ENCODE measurements at regions not wholly inside any gene's neighbourhood (a gene's known extent, or its start where the extent isn't known, plus 50 kb on each side); places are given as distances from the start of the nearest gene placed in this dataset.

DNA sequence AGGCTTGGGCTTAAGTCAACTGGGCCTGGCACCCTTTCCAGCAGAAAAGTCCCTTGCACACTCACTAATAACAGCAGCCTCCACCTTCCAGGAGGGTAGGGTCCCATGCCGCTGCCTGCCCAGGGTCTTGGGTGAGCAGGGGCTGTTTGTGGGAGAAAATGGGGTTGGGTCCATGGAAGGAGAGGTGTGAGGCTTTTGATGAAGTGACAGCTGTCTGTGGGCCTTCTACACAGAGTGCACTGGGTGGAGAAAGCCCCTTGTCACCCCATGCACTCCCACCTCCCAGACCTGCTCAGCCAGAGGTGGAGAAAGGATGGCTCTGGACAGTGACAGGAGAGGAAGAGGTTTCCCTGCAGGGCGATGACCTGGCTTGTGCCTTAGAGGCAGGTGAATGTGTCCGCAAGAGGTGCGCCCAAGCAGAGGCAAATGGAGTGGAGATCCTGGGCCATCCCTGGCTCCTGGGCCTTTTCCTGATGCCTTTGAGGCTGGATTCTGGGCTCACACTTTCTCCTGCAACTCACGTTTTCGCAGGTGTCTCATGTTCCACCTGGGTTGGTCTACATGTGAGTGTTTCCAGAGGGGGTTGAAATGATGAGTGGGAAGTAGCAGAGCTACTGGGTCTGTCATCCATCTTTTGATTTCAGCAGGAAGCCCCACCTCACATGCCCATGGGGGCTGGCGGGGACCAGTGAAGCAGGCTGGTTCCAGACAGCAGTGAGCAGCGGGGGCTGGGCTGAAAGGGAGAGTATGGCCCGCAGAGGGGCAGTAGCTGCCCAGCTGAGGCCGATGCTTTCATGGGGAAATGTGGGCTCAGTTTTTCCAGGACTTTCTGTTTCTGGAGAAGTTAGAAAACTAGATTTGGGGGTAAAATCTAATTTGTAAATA lies 85.2 kb upstream of the PRR23E start:
- H3K4me2 ChIP-seq (replicated peaks; ENCODE audit: low read depth, low read length, poor library complexity, severe bottlenecking): no peak overlapping the region
- Mint-ChIP-seq H3K27me3 (peaks cover 13% of the 10 kb centered on the region), H3K4me1 (no peaks in the 10 kb centered on the region), H3K27ac (no peak overlapping the region), H3K9me3 (ENCODE audit: insufficient read depth) (peaks cover 7% of the 10 kb centered on the region), H3K4me3 (no peak overlapping the region)
- ATAC-seq (ENCODE audit: low read depth) (no peak), DNase-seq (no peak)
- no peak overlapping the region for H3K4me3 ChIP-seq (ENCODE audit: control extremely low read depth in 1 of 5, extremely low read depth in 1 of 5, insufficient read depth in 1 of 5, low read depth in 2 of 5, low read length in 4 of 5)
- H3K36me3 ChIP-seq (replicated peaks in 1 of 2; ENCODE audit: control extremely low read depth in 1 of 2, control insufficient read depth in 1 of 2, extremely low read depth in 1 of 2, insufficient read depth in 2 of 2, low read length in 1 of 2): no peaks in the 10 kb centered on the region
- H3K9me3 ChIP-seq (ENCODE audit: control extremely low read depth in 1 of 3, control insufficient read depth in 2 of 3, insufficient read depth in 1 of 3, low read length in 2 of 3): peaks cover 0 to 7% (median 5%) of the 10 kb centered on the region in 3 donors
- no peak overlapping the region for H2AFZ ChIP-seq (ENCODE audit: insufficient read depth, low read depth, low read length, poor library complexity, severe bottlenecking)
- TF ChIP-seq EZH2 (IDR thresholded peaks at IDR 0.05; ENCODE audit: borderline replicate concordance, insufficient read depth, low read depth, low read length, poor library complexity, severe bottlenecking) (no peak), CTCF (IDR thresholded peaks at IDR 0.05) (no peak)
- WGBS (ENCODE audit: insufficient coverage): 92% methylated on average over 7 of the region's 10 CpGs
- no peaks in the 10 kb centered on the region for H3K79me2 ChIP-seq (ENCODE audit: control insufficient read depth, insufficient read depth, low read length)
- peaks cover 0 to 2% (median 0%) of the 10 kb centered on the region in 4 experiments for H3K27me3 ChIP-seq (replicated peaks in 1 of 4; ENCODE audit: control extremely low read depth in 1 of 4, control insufficient read depth in 3 of 4, insufficient read depth in 4 of 4, low read length in 3 of 4)
- H3K27ac ChIP-seq (ENCODE audit: low read length in 2 of 2): no peak overlapping the region
- CTCF ChIA-PET: no interaction called here
- H4K20me1 ChIP-seq (ENCODE audit: control insufficient read depth, insufficient read depth, low read length, poor library complexity, severe bottlenecking): no peaks in the 10 kb centered on the region
- POLR2A ChIA-PET: no interaction called here
- intact Hi-C loops (cut with micrococcal nuclease): no loop called here
- no peak overlapping the region for H3K9ac ChIP-seq (ENCODE audit: low read length)
- no peaks in the 10 kb centered on the region for H3K4me1 ChIP-seq (ENCODE audit: control insufficient read depth in 2 of 2, insufficient read depth in 2 of 2, low read length in 2 of 2)

GRCh38 chr3:127108796-127109195 lies 84.1 kb upstream of the PRR23E start:
- ChIA-PET CTCF (no interaction called here), POLR2A (no interaction called here)
- Histone ChIP-seq H3K27me3 (replicated peaks in 1 of 4; ENCODE audit: control extremely low read depth in 1 of 4, control insufficient read depth in 3 of 4, insufficient read depth in 4 of 4, low read length in 3 of 4) (peaks cover 0 to 2% (median 0%) of the 10 kb centered on the region in 4 experiments), H3K4me1 (ENCODE audit: control insufficient read depth in 2 of 2, insufficient read depth in 2 of 2, low read length in 2 of 2) (no peaks in the 10 kb centered on the region), H4K20me1 (ENCODE audit: control insufficient read depth, insufficient read depth, low read length, poor library complexity, severe bottlenecking) (no peaks in the 10 kb centered on the region), H3K79me2 (ENCODE audit: control insufficient read depth, insufficient read depth, low read length) (no peaks in the 10 kb centered on the region), H3K4me2 (replicated peaks; ENCODE audit: low read depth, low read length, poor library complexity, severe bottlenecking) (no peak overlapping the region), H3K36me3 (replicated peaks in 1 of 2; ENCODE audit: control extremely low read depth in 1 of 2, control insufficient read depth in 1 of 2, extremely low read depth in 1 of 2, insufficient read depth in 2 of 2, low read length in 1 of 2) (no peaks in the 10 kb centered on the region), H3K4me3 (ENCODE audit: control extremely low read depth in 1 of 5, extremely low read depth in 1 of 5, insufficient read depth in 1 of 5, low read depth in 2 of 5, low read length in 4 of 5) (no peak overlapping the region), H2AFZ (ENCODE audit: insufficient read depth, low read depth, low read length, poor library complexity, severe bottlenecking) (no peak overlapping the region), H3K9ac (ENCODE audit: low read length) (no peak overlapping the region), H3K9me3 (ENCODE audit: control extremely low read depth in 1 of 3, control insufficient read depth in 2 of 3, insufficient read depth in 1 of 3, low read length in 2 of 3) (peaks cover 0 to 9% (median 7%) of the 10 kb centered on the region in 3 donors), H3K27ac (ENCODE audit: low read length in 2 of 2) (no peak overlapping the region)
- no peak overlapping the region for H3K27ac Mint-ChIP-seq
- ATAC-seq (ENCODE audit: low read depth) (no peak), DNase-seq (no peak)
- H3K4me1 Mint-ChIP-seq: no peaks in the 10 kb centered on the region
- intact Hi-C loops (cut with micrococcal nuclease): no loop called here
- 85% methylated on average over 1 of the region's 1 CpG for WGBS (ENCODE audit: insufficient coverage)
- no peak overlapping the region for H3K4me3 Mint-ChIP-seq
- TF ChIP-seq EZH2 (IDR thresholded peaks at IDR 0.05; ENCODE audit: borderline replicate concordance, insufficient read depth, low read depth, low read length, poor library complexity, severe bottlenecking) (no peak), CTCF (IDR thresholded peaks at IDR 0.05) (no peak)
- peaks cover 8% of the 10 kb centered on the region for H3K9me3 Mint-ChIP-seq (ENCODE audit: insufficient read depth)
- peaks cover 13% of the 10 kb centered on the region for H3K27me3 Mint-ChIP-seq
